ENCODE measurements at regions not wholly inside any gene's neighbourhood (a gene's known extent, or its start where the extent isn't known, plus 50 kb on each side); places are given as distances from the start of the nearest gene placed in this dataset.
"Not testable (repeated sequence)": the region's sequence is repeated elsewhere in the genome, so short reads cannot be mapped to it uniquely, and the experiment has no call there.

- DNase-seq (ENCODE audit: low read depth in 2 of 2): not testable (repeated sequence)
These were observed 177.7 kb downstream of the OR4F29 start for GRCh38 chr1:273772-274171.

DNA sequence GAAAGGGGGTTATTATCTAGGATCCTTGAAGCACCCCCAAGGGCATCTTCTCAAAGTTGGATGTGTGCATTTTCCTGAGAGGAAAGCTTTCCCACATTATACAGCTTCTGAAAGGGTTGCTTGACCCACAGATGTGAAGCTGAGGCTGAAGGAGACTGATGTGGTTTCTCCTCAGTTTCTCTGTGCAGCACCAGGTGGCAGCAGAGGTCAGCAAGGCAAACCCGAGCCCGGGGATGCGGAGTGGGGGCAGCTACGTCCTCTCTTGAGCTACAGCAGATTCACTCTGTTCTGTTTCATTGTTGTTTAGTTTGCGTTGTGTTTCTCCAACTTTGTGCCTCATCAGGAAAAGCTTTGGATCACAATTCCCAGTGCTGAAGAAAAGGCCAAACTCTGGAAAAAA is 183.7 kb downstream of the OR4F29 start:
- DNase-seq (ENCODE audit: low read depth in 2 of 2): peak; percentile 48 to 73

All from stimulated activated CD4-positive, alpha-beta T cell treated with anti-CD3 and anti-CD28 coated beads, Interleukin-12 subunit alpha, Interleukin-12 subunit beta, amount 100 ng/mL, for 24 hours (primary cell).